AG04450 (cell line): ENCODE measurements at regions not wholly inside any gene's neighbourhood (a gene's known extent, or its start where the extent isn't known, plus 50 kb on each side); places are given as distances from the start of the nearest gene placed in this dataset.

ENCODE experiments used
- CTCF ChIA-PET: fragments of 300-600, 350-600 bp; formaldehyde crosslinking; extraction: SDS; loops from one replicate; lab custom pipeline; 2022; ENCODE audit warnings: antibody characterized with exemption, inconsistent platforms; lab: Charles Lee
- POLR2A ChIA-PET: fragments of 350-600 bp; formaldehyde crosslinking; extraction: SDS; loops from one replicate; lab custom pipeline; 2021; ENCODE audit warnings: antibody characterized with exemption, inconsistent platforms; lab: Yijun Ruan, JAX
- DNase-seq: peaks from one replicate; pipeline ENCODE4 v3.0.0-alpha.2; 2011; ENCODE audit warnings: low read depth, low spot score
- H3K27ac ChIP-seq: one replicate; pipeline ENCODE4 v1.5.1; 2012; ENCODE audit warnings: low read depth, low read length, control low read depth
- H3K27me3 ChIP-seq: one replicate; pipeline ENCODE4 v1.6.0; 2012; ENCODE audit warnings: low read length; ENCODE audit not compliant: control insufficient read depth, insufficient read depth
- H3K4me3 ChIP-seq: 2 replicates; pipeline ENCODE4 v1.5.1; 2011; ENCODE audit warnings: mild to moderate bottlenecking, low read depth, low read length, control low read depth
- H3K9me3 ChIP-seq: 2 replicates; pipeline ENCODE4 v1.5.1; 2012; ENCODE audit warnings: low read length; ENCODE audit not compliant: control insufficient read depth, insufficient read depth
- TF ChIP-seq, protein P1 (sequence below): IDR thresholded peaks from 2 replicates; pipeline ENCODE4 v1.5.1; 2011; ENCODE audit warnings: low read depth, low read length, control low read depth, inconsistent platforms

- no peak overlapping the region for H3K4me3 ChIP-seq
- peaks cover 2% of the 10 kb centered on the region for H3K27me3 ChIP-seq
- no peak overlapping the region for H3K27ac ChIP-seq
- DNase-seq, result no peak
- ChIA-PET POLR2A (no interaction called here), CTCF (interaction anchor here (0.6 kb wide), 1 partner anchor 490 kb away, joined by 3 read pairs; no protein-coding TSS in a partner anchor)
- TF ChIP-seq, protein P1, sequence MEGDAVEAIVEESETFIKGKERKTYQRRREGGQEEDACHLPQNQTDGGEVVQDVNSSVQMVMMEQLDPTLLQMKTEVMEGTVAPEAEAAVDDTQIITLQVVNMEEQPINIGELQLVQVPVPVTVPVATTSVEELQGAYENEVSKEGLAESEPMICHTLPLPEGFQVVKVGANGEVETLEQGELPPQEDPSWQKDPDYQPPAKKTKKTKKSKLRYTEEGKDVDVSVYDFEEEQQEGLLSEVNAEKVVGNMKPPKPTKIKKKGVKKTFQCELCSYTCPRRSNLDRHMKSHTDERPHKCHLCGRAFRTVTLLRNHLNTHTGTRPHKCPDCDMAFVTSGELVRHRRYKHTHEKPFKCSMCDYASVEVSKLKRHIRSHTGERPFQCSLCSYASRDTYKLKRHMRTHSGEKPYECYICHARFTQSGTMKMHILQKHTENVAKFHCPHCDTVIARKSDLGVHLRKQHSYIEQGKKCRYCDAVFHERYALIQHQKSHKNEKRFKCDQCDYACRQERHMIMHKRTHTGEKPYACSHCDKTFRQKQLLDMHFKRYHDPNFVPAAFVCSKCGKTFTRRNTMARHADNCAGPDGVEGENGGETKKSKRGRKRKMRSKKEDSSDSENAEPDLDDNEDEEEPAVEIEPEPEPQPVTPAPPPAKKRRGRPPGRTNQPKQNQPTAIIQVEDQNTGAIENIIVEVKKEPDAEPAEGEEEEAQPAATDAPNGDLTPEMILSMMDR, result no peak
- peaks cover 8% of the 10 kb centered on the region for H3K9me3 ChIP-seq
Observed at GRCh38 chr6:27678469-27678868, 205.6 kb upstream of the ZNF184 start.

DNA sequence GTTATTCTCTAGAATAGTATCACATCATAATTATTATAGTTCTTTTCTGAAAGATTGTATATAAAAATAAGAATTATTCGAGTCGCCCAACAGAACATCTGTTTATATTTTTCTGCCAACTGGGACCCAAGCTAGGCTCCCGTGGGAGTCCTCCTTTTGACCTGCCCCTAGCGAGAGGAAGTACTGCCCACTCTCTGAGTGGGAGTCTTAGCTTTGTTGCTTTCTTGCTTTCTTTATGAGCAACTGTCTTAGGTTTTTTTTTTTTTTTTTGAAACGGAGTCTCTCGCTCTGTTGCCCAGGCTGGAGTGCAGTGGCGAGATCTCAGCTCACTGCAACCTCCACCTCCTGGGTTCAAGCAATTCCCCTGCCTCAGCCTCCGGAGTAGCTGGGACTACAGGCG lies 202.0 kb upstream of the ZNF184 start:
- Histone ChIP-seq H3K9me3 (peaks cover under 1% of the 10 kb centered on the region), H3K27ac (no peak overlapping the region), H3K4me3 (no peak overlapping the region), H3K27me3 (no peaks in the 10 kb centered on the region)
- no peak for DNase-seq
- TF ChIP-seq, protein P1, result no peak
- ChIA-PET POLR2A (no interaction called here), CTCF (interaction anchor here (0.6 to 0.7 kb wide), 2 partner anchors 22 to 80 kb away, joined by 4 to 5 read pairs; no protein-coding TSS in a partner anchor)

GRCh38 chr6:27672113-27672799 lies 199.4 kb upstream of the ZNF184 start:
- Histone ChIP-seq H3K9me3 (no peaks in the 10 kb centered on the region), H3K4me3 (no peak overlapping the region), H3K27me3 (peaks cover 6% of the 10 kb centered on the region), H3K27ac (no peak overlapping the region)
- ChIA-PET POLR2A (no interaction called here), CTCF (no interaction called here)
- TF ChIP-seq, protein P1, result no peak
- DNase-seq, result no peak

GRCh38 chr6:27669624-27670301 lies 196.9 kb upstream of the ZNF184 start:
- Histone ChIP-seq H3K9me3 (no peaks in the 10 kb centered on the region; the same call in 1 of the 2 replicates), H3K4me3 (peak overlapping the region; percentile 23; the same call in 1 of the 2 replicates), H3K27ac (no peak overlapping the region), H3K27me3 (peaks cover 7% of the 10 kb centered on the region)
- TF ChIP-seq, protein P1, result no peak
- CTCF ChIA-PET, result interaction anchor here (1.2 kb wide), 1 partner anchor 83 kb away, joined by 12 read pairs; no protein-coding TSS in a partner anchor
- no peak for DNase-seq
- POLR2A ChIA-PET, result no interaction called here

DNA sequence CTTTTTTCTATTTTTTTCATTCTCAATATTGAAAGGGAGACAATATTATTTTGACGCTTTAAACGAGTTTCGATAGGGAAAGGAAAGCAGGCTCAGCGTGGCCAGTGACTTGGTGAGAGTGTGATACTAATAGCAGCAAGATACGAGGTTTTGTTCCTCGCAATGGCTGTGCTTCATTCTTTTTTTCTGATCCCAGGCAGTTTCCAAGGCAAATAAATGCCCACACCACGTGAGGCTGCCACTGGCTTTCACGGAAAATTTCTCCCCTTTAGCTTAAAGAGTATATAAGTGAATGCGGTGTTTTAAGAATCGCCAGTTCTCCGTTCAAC lies 196.4 kb upstream of the ZNF184 start:
- Histone ChIP-seq H3K4me3 (peak overlapping the region; percentile 23; the same call in 1 of the 2 replicates), H3K27ac (no peak overlapping the region), H3K9me3 (no peaks in the 10 kb centered on the region; the same call in 1 of the 2 replicates), H3K27me3 (peaks cover 7% of the 10 kb centered on the region)
- DNase-seq, result no peak
- ChIA-PET POLR2A (no interaction called here), CTCF (no interaction called here)
- TF ChIP-seq, protein P1, result no peak
